GM04504 (cell line): ENCODE measurements at regions not wholly inside any gene's neighbourhood (a gene's known extent, or its start where the extent isn't known, plus 50 kb on each side); places are given as distances from the start of the nearest gene placed in this dataset.
"Not testable (repeated sequence)": the region's sequence is repeated elsewhere in the genome, so short reads cannot be mapped to it uniquely, and the experiment has no call there.

ENCODE experiments used
- DNase-seq: peaks from one replicate; pipeline ENCODE4 v3.0.0-alpha.2; 2012; ENCODE audit warnings: low read depth

GRCh38 chr12:86770871-86771270 lies 514.7 kb upstream of the MGAT4C start:
- DNase-seq = no peak

GRCh38 chr12:86748894-86749293 lies 492.7 kb upstream of the MGAT4C start:
- no peak for DNase-seq

GRCh38 chr12:86744547-86745212 lies 488.5 kb upstream of the MGAT4C start:
- DNase-seq = no peak

- no peak for DNase-seq
These were observed 487.8 kb upstream of the MGAT4C start for GRCh38 chr12:86743875-86744536.

- no peak for DNase-seq
These were observed 485.3 kb upstream of the MGAT4C start for GRCh38 chr12:86741531-86741930.

- DNase-seq = no peak
These were observed 479.7 kb upstream of the MGAT4C start for GRCh38 chr12:86735851-86736250.

- DNase-seq = no peak
These were observed 478.9 kb upstream of the MGAT4C start for GRCh38 chr12:86735072-86735471.

GRCh38 chr12:86730233-86730632 lies 474.0 kb upstream of the MGAT4C start:
- DNase-seq = no peak

- no peak for DNase-seq
These were observed 473.5 kb upstream of the MGAT4C start for GRCh38 chr12:86729739-86730138.

GRCh38 chr12:86727160-86727559 lies 471.0 kb upstream of the MGAT4C start:
- no peak for DNase-seq

GRCh38 chr12:86724716-86725115 lies 468.5 kb upstream of the MGAT4C start:
- peak; percentile 14 for DNase-seq

GRCh38 chr12:86723326-86723725 lies 467.1 kb upstream of the MGAT4C start:
- no peak for DNase-seq

GRCh38 chr12:86721713-86722397 lies 465.7 kb upstream of the MGAT4C start:
- DNase-seq = no peak

GRCh38 chr12:86719381-86719780 lies 463.2 kb upstream of the MGAT4C start:
- no peak for DNase-seq

GRCh38 chr12:86713121-86713520 lies 456.9 kb upstream of the MGAT4C start:
- no peak for DNase-seq

GRCh38 chr12:86712425-86712843 lies 456.2 kb upstream of the MGAT4C start:
- peak; percentile 88 for DNase-seq

- no peak for DNase-seq
These were observed 455.5 kb upstream of the MGAT4C start for GRCh38 chr12:86711731-86712130.

- no peak for DNase-seq
These were observed 453.9 kb upstream of the MGAT4C start for GRCh38 chr12:86710109-86710508.

GRCh38 chr12:86709017-86709416 lies 452.8 kb upstream of the MGAT4C start:
- DNase-seq = not testable (repeated sequence)

GRCh38 chr12:86698641-86698980 lies 442.4 kb upstream of the MGAT4C start:
- peak; percentile 56 for DNase-seq

GRCh38 chr12:86697916-86698640 lies 441.9 kb upstream of the MGAT4C start:
- no peak for DNase-seq

- DNase-seq = no peak
These were observed 427.5 kb upstream of the MGAT4C start for GRCh38 chr12:86683568-86684304.
